HG02798 (cell line): ENCODE measurements at regions not wholly inside any gene's neighbourhood (a gene's known extent, or its start where the extent isn't known, plus 50 kb on each side); places are given as distances from the start of the nearest gene placed in this dataset.

Source experiments
- ATAC-seq: cut with Tn5 transposase; IDR thresholded peaks from one replicate; pipeline ENCODE4 v1.9.1; 2021; ENCODE audit warnings: mild to moderate bottlenecking; ENCODE audit not compliant: unreplicated experiment, poor library complexity

DNA sequence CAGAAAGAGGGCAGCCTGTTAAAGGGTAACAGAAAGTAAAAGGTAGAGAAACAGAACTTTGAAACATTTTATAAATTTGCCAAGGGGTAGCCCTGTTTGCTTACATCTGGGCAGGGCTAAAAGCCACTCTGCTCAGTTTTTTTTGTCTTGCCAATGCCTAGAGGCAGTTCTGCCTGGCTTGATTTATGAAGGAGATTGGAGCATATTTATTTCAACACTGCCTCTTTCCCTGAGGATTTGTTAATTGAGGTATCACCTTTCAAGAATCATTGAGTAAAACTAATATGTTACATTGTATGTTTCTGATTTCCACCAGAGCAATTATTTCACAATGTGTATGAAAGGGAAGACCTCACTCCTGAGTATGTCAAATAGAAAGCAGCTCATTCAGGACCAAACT lies 160.8 kb downstream of the GXYLT1 start:
- no peak for ATAC-seq

DNA sequence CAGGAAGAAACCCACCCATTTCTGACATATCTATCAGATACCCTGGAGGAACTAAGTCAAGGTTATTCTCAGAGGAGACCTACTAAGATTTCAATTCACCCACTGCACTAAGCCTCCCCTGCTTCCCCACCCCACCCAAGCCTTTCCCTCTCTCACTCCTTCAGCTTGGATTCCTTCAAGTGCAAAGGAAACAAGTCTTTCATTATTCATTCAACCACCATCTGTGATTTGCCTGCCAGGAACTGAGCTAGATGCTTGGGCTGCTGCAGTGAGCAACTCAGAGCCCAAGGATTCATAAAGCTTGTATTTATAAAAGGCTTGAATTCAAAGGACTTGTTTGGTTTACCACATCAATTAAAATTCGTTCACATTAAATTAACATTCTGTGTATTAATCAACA lies 161.3 kb downstream of the GXYLT1 start:
- no peak for ATAC-seq

DNA sequence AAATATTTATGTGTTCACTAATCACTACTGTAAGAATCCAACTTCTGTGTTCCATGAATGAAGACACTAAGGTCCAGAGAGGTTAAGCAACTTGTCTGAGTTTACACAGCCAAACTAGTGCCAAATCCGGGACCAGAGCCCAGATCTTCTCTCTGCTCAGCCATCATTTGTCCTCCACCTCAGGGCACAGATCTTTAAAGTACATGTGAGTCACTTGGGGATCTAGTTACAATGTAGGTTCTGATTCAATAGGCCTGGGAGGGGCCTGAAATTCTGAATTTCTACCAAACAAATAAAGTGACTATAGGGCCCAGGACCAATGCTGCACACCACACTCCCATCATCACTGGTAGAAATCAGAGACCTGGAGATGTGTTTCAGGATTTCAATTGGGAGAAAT lies 162.9 kb downstream of the GXYLT1 start:
- ATAC-seq, result no peak

DNA sequence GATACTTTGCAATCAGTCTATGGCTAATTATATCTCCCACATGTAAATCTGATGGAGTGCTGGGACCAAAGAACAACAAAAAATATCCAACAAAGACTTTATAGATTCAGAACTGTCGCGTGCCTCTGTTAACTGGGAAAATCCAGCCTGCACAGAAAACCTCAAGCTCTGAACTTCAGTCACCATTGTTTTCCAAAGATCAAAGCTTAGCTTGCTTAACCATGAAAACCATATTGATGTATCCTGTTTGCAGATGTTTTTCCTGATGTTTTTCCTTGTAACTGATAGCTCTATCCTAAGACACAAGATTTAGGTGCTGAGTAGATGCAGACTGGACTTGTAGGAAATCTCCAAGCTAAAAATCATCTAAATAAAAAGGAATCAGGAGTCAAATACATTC lies 163.7 kb downstream of the GXYLT1 start:
- no peak for ATAC-seq

DNA sequence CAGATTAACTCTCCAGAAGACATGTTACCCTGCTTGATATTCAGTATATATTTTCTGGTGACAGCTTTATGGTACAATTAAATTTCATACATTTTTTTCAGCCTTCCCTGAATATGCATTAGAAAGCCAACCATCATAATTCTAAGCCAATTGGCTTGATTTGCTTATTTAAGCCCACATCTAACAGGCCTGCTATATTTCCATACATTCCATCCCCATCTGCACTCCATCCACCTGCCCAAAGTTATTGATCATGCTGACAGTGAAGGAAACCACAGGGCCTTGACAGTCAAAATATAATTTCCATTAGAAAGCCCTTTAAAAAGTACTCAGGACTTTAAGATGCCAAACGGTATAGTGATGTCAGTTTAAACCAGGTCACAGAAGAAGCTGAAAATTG lies 164.3 kb downstream of the GXYLT1 start:
- no peak for ATAC-seq

DNA sequence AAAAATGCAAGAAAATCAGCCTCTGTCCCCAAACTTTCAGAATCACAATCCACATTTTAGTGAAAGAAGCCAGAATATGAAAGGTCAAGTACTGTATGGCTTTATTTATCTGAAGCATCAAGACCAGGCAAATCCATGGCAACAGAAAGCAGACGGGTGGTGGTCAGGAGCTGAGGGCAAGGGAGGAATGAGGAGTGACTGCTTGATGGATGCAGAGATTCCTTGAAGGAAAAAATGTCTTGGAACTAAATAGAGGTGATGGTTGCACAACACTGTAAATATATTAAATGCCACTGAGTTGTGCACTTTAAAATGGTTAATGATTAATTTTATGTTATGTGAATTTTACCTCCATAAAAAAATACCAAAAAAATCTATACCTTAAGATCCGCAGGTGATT lies 165.1 kb downstream of the GXYLT1 start:
- no peak for ATAC-seq

DNA sequence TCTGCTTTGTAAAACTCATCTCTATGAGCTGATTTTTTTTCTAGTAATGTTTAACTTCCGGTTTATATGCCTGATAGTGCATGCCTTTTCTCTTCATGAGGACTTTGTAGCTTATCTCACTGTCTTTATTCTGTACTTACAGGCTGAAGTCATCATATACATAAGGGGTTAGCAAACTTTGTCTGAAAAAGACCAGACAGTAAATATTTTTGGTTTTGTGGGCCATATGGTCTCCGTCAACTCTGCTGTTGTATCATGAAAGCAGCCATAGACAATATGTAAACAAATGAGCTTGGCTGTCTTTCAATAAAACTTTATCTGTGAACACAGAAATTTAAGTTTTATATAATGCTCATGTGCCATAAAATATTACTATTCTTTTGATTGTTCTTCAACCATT lies 172.1 kb downstream of the GXYLT1 start:
- no peak for ATAC-seq

DNA sequence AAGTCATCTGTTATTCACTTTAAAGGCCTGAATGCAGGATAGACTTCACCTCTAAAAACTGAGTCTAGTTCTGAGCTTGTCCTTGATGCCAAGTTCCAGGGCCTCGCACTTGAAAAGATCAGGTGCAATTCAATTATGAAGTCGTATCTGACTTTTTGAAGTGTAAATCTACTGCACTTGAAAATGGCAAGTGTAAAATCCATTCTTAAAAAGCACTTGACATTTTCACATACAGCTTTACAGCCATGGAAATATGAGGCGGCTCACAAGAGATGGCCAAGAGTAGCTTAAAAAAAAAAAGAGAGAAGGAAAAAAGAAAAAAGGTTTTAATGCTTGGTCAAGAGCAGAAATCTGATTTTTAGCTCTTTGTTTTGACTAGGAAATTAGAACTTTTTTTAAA lies 172.5 kb downstream of the GXYLT1 start:
- no peak for ATAC-seq

DNA sequence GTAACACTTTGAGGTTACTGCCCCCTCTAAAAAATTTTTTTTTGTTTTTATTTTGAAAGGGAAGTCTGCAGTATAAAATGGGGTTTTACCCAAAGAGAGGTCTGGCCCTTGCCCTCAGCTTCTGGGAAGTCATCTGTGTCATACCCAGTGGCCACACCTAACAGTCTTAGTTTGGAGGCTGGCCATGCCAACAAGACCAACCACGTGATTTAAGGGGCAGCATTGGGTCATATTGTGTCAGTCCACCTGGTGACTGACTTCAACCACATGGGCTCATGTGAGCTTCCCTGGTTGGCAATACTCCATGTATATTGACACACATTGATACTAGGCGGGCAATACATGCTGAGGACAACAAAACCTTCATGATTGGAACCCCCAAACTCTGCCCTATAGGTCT lies 173.9 kb downstream of the GXYLT1 start:
- ATAC-seq, result no peak

DNA sequence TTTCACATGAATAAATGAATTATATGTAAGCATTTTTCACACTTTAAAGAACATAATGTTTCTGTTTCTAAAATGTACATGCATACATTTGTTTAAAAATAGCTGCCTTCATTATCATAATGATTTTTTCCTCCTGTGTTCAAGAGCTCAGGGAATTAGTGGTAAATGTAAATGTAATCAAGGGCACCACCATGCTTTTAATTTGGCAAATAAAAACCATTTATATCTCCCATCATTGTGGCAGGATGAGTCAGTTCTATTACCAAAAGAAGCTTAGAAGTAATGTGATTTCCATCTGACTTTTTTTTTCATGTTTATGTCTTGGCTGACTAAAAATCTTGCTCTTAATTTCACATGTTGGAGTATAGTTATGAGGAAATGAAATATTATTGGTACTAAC lies 176.1 kb downstream of the GXYLT1 start:
- no peak for ATAC-seq

DNA sequence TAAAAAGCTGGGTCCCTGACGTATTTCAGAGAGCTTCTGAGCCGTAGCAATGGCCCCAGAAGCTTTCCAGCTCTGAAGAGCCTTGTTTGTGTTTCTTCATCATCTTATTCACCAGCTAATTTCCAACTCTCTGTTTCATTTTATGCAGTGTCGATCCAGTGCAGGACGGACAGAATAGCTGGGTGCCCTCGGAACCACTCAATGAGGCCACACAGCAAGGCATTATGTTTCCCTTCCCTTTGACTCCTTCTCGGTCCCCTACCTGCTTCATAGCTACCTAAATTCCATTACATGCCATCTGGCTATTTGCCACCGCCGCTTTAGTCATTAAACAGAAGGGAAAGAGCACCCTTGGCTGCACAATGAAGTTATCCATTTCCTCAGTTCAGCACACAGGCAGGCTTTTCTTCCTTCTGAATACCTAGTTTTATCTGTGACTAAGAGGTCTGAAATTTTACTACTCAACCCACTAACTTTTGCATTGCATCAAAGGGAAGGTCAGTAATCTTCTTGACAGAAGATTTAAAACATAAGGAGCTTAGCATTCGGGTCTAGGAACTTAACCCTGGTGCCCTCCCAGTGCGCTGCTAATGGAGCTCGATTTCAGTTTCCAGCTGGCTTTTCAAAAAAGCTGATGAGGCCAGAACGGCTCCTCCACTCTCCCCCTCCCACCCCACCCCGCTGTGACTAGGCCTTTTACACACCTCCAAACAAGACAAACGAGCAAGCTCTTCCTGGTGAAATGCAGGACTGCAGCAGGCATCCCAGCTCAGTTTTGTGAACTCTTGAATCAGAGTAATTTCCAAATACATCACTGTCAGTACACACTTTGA lies 176.8 kb downstream of the GXYLT1 start:
- ATAC-seq, result no peak

DNA sequence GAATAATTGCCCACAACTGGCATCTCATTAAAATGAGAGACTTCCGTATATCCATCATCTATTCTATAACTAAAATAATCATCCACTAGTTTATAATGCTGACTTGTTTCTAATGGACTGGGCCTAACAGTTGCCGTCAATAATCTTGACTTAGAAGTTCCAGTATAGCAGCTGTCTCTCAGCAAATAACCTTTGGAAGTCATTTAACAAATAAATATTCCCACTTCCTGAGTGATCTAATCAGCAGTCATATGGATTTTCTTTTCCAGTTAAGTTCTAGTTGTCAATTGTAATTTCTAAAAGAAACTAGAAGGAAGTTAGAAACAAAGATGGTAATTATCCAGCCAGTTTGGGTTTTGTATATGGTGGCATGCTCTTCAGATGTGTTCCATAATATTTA lies 177.8 kb downstream of the GXYLT1 start:
- ATAC-seq, result no peak

DNA sequence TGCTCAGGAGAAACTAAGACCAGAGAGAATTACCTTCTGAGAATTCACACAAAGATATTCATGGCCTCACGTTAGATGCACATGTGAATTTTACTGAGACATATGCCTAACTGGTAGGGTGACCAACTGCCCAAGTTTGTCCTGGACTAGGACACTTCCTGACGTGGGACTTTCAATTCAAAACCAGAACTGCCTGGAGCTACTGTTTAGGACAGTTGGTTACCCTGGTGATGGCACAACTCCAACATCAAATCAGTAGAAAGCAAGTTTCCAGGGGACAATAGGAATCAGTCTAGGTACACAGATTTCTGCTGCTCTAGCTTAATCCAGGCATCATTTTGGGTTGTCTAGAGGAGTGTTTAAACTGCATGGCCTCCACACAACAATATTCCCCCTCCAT lies 178.7 kb downstream of the GXYLT1 start:
- no peak for ATAC-seq

DNA sequence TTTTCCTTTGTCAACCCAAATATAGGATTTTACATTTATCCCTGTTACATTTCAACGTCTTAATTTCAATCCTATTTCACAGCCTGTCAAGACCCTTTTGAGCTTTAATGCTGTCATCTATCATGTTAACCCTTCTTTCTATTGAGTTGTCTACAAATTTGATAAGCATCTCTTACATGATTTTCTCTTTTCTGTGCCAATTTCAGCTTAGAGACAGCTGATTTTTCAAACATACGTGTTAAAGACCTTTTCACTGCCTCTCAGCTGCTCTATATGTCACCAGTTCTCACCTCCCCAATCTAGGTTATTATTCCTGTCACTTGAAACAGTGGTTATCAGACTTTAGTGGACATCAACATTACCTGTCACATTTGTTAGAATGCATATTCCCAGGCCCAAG lies 181.3 kb downstream of the GXYLT1 start:
- no peak for ATAC-seq

DNA sequence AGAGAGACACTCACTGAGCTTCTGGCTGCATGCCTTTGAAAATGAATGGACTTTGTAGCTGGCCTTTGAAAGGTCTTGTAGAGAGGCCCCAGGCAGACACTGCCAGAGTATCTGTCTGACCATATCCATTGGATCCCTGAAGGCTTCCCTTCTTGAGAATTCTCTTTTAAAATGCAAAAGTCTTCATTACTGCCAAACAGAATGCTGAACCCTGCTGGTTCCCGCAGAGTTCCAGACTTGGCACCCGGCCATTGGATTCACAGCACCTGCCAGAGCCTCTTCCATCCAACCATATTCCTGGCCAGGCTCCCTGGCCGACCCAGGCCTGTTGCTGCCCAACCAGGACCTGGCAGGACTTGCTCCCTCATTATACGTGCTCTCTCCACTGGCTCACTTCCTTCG lies 182.5 kb downstream of the GXYLT1 start:
- no peak for ATAC-seq

DNA sequence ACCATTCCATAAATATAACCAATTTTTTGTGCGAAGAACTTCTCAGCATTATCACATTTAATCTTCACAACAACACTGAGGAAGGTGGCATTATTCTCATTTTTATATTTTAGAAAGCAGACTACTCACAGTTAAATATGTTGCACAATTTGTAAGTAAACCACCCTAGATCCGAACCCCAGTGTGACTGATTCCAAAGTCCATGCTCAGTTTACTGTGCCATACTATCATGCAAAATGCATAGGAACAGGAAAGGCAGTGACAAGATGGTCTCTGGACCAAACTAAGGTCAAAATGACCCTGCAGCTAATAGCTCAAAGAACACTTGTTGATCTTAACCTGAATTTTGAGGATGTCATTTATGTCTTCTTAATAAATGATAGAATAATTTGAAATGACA lies 185.4 kb downstream of the GXYLT1 start:
- ATAC-seq, result no peak

DNA sequence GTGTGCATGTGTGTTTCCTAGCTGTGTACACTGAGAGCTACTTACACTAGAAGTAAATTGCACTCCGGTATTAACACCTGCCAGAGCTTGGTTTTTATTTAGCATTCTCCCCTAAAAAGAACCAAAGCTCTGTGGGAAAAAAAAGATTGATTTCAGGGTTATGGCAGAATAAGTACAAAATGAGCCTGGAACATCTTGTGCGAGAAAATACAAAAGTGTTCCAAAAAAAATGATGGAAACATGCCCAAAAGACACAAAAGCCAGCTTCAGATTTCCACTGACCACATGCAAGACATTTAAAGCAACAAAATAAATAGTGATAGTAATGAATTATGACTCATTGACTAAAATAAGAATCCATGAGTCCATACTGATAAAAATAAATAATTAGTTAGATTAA lies 188.3 kb downstream of the GXYLT1 start:
- ATAC-seq, result no peak

DNA sequence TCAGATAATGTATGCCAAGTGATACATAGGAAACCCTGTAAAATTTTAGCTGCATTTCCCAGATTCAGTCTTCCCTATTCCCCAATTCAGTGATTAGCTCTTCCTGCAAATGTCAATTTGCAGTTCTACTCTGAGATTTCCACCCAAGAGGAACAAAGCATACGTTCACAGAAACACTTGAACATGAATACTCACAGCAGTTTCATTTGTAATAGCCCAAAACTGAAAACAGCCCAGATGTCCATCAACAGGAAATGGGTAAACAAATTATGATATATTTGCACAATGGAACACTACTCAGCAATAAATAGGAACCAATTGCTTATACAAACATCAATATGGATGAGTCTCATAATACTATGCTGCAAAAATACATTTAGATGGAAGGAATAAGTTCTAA lies 194.2 kb downstream of the GXYLT1 start:
- ATAC-seq, result peak; percentile 80

DNA sequence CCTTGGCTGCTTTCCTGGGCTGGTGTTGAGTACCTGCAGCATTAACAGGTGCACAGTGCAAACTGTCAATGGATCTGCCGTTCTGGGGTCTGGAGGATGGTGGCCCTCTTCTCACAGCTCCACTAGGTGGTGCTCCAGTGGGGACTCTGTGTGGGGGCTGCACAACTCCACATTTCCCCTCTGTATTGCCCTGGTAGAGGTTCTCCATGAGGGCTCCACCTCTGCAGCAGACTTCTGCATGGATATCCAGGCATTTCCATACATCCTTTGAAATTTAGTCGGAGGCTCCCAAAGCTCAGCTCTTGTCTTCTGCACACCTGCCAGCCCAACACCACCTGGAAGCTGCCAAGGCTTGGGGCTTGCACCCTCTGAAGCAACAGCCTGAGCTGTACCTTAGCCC lies 198.6 kb downstream of the GXYLT1 start:
- no peak for ATAC-seq

DNA sequence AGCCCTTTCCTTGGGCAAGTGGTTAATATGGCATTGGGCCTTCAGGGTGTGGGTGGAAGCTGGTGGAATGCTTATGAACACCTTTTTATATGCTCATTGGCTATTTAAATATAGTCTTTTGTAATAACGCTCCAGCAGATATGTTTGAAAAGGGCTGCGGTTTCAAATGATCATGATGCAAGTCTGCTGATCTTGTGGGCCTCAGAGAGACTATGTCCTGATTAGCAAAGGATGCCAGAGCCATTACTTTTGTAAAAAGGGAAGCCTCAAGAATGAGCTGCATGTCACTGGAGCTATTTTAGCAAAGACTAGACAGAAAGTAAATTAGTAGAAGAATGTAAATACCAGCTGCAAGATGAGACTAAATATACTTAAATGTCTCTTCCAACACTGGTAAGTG lies 200.5 kb downstream of the GXYLT1 start:
- ATAC-seq, result no peak

DNA sequence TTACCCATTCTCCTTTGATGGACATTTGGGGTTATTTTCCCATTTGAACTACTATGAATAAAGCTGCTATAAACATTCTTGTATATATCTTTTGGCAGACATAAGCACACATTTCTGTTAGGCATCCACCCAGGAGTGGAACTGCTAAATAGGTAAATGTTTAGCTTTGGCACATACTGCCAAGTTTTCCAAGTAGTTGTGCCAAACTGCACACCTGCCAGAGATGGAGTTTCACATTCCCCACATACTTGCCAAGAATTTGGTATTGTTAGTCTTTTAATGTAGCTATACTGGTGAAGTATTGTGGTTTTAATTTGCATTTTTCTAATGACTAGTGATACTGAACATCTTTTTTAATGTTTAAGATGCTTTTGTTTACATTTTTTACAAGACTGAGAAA lies 201.0 kb downstream of the GXYLT1 start:
- no peak for ATAC-seq

DNA sequence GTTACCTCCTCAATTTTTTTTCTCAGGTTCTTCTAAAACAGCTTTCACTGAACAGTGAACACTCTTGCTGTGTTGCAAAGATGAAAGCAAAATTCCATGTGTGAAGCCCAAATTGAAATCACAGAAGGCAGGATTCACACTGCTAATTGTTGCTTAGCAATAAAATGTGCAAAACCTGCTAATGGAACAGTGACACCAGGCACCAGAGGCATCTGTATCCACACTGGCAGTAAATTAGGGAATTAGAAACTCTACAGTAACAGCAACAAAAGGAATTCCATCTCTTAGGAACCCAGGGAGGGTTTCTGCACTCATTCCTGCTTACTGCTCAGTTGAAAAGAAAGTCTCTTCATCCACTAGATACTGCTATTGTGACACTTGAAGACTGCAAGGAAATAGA lies 202.3 kb downstream of the GXYLT1 start:
- no peak for ATAC-seq

DNA sequence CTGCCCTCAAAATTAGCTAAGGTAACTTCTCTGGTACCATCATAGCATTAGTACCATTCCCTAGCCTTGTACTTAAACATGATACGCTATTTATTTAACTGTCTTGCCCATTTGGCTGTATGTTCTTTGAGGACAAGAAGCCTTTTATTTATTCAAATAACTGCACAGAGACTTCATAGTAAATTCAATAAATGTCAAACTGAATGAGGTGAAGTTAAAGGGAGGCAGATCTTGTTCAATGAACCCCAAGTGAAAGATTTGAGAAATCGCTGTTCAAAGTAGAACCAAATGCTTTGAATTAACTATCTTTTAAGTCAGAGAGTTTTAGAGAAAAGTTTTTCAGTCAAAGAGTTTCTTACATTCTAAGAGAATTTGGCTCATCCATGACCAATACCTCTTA lies 203.6 kb downstream of the GXYLT1 start:
- ATAC-seq, result no peak
